K562 (cell line): ENCODE measurements at regions not wholly inside any gene's neighbourhood (a gene's known extent, or its start where the extent isn't known, plus 50 kb on each side); places are given as distances from the start of the nearest gene placed in this dataset.

Source experiments
- ATAC-seq: fragments of 200-7000 bp; cut with Tn5 transposase; 3 replicates; pipeline ENCODE4 v1.9.1; 2020; ENCODE audit warnings: moderate library complexity
- BruUV-seq: library from RNA; stranded (reverse); fragments of 400-500 nt; replicated peaks from 2 replicates; lab custom pipeline; 2021; lab: Mats Ljungman, UMichigan
- CTCF ChIA-PET: fragments of 300-600 bp; formaldehyde crosslinking; extraction: SDS; loops from one replicate; lab custom pipeline; 2021; ENCODE audit warnings: low intra/inter-chr PET ratio; lab: Yijun Ruan, JAX
- POLR2A ChIA-PET: fragments of 300-600, 350-650 bp; sonication (Branson Sonifier 250); formaldehyde crosslinking; extraction: SDS; loops from one replicate; lab custom pipeline; 2021; ENCODE audit warnings: antibody characterized with exemption, inconsistent platforms; lab: Yijun Ruan, JAX
- DNase-seq, 4 experiments: peaks; one replicate each; pipeline versions ENCODE4 v3.0.0 to v3.0.0-alpha.2; 2011 to 2018; ENCODE audit warnings: low spot score in 3 of 4, mixed read lengths in 3 of 4; ENCODE audit errors: extremely low read depth in 1 of 4
- FAIRE-seq: peaks from 2 replicates; lab custom pipeline; 2011; peaks lifted over from hg19 to GRCh38; lab: Jason Lieb, UNC
- H2AFZ ChIP-seq: 2 replicates; pipeline ENCODE4 v1.6.0; 2011; ENCODE audit warnings: low read depth, low read length, control low read depth, inconsistent platforms
- H3K27ac ChIP-seq: fragments of 200-600 bp; 3 replicates; pipeline ENCODE4 v1.8.0; 2011; ENCODE audit warnings: low read depth, mild to moderate bottlenecking, control low read depth, inconsistent platforms, low read length, moderate library complexity, mixed read lengths; ENCODE audit errors: extremely low read depth
- H3K27me3 ChIP-seq, 2 experiments: fragments of 300-600 bp in 1 of 2; 2 replicates in 1 of 2; 3 replicates in 1 of 2; pipeline versions ENCODE4 v1.6.0 to v1.8.0; 2011; ENCODE audit warnings: inconsistent platforms in 2 of 2, low read length in 2 of 2, mild to moderate bottlenecking in 1 of 2, mixed read lengths in 1 of 2, moderate library complexity in 1 of 2; ENCODE audit not compliant: control insufficient read depth in 2 of 2, insufficient read depth in 2 of 2
- H3K36me3 ChIP-seq: fragments of 300-600 bp; 3 replicates; pipeline ENCODE4 v1.8.0; 2011; ENCODE audit warnings: mild to moderate bottlenecking, low read length, inconsistent platforms; ENCODE audit not compliant: control insufficient read depth, insufficient read depth
- H3K4me1 ChIP-seq, 2 experiments: fragments of 200-600 bp in 1 of 2; replicated peaks in 1 of 2; 2 replicates in 1 of 2; 3 replicates in 1 of 2; pipeline versions ENCODE4 v1.5.1 to v1.8.0; 2011; ENCODE audit warnings: inconsistent platforms in 2 of 2, low read length in 2 of 2, mild to moderate bottlenecking in 1 of 2, mixed read lengths in 1 of 2, moderate library complexity in 1 of 2; ENCODE audit not compliant: control insufficient read depth in 2 of 2, insufficient read depth in 2 of 2
- H3K4me2 ChIP-seq: 2 replicates; pipeline ENCODE4 v1.6.1; 2011; ENCODE audit warnings: low read length, control low read depth, inconsistent platforms, mixed read lengths; ENCODE audit not compliant: insufficient read depth
- H3K4me3 ChIP-seq: fragments of 200-600 bp; sonication (generic), shearing (Covaris generic); 2 replicates; pipeline ENCODE4 v1.5.1; 2016; ENCODE audit warnings: control low read depth, inconsistent platforms
- H3K79me2 ChIP-seq: fragments of 200-600 bp; 3 replicates; pipeline ENCODE4 v1.8.0; 2011; ENCODE audit warnings: low read length, inconsistent platforms; ENCODE audit not compliant: control insufficient read depth, insufficient read depth
- H3K9ac ChIP-seq, 2 experiments: 2 replicates each; pipeline versions ENCODE4 v1.6.0 to v1.6.1; 2011; ENCODE audit warnings: low read depth in 2 of 2, low read length in 2 of 2, control low read depth in 1 of 2, inconsistent platforms in 1 of 2, mild to moderate bottlenecking in 1 of 2, mixed read lengths in 1 of 2; ENCODE audit not compliant: insufficient read depth in 1 of 2
- H3K9me1 ChIP-seq: one replicate; pipeline ENCODE4 v1.6.0; 2011; ENCODE audit warnings: inconsistent platforms, mild to moderate bottlenecking, low read length, moderate library complexity; ENCODE audit not compliant: control insufficient read depth, insufficient read depth
- H3K9me3 ChIP-seq: replicated peaks from 2 replicates; pipeline ENCODE4 v1.5.1; 2011; ENCODE audit warnings: low read depth, low read length, inconsistent platforms; ENCODE audit not compliant: control insufficient read depth, insufficient read depth
- H4K20me1 ChIP-seq: replicated peaks from 2 replicates; pipeline ENCODE4 v1.6.1; 2011; ENCODE audit warnings: low read length, inconsistent platforms, mixed read lengths; ENCODE audit not compliant: control insufficient read depth, insufficient read depth
- L3MBTL2 ChIP-seq: fragments of 450-650 bp; IDR thresholded peaks from 2 replicates; pipeline ENCODE4 v1.6.1; 2016; ENCODE audit warnings: mild to moderate bottlenecking, moderate library complexity
- PHF21A ChIP-seq: fragments of 450-650 bp; IDR thresholded peaks from 2 replicates; pipeline ENCODE4 v1.6.1; 2017; ENCODE audit warnings: low read depth, borderline replicate concordance
- ZNF77 ChIP-seq: fragments of 250-450 bp; sonication (Bioruptor Pico); IDR thresholded peaks from 2 replicates; pipeline ENCODE4 v1.5.0; 2020
- WGBS: fragments of 100-300 bp; shearing (Covaris generic); methylation state at CpG from one replicate; pipeline ENCODE4 v1.1.6; 2016; ENCODE audit warnings: low coverage, mixed read lengths; ENCODE audit not compliant: insufficient coverage; ENCODE audit errors: missing lambda C conversion rate; 5-methylcytosine and 5-hydroxymethylcytosine counted together
- in situ Hi-C: fragments of 300-500 bp; cut with MboI; formaldehyde crosslinking; loops from 4 replicates; pipeline ENCODE4 v1.15.0; 2018; ENCODE audit warnings: inconsistent platforms, mixed read lengths
- intact Hi-C: fragments of 100-400 bp; cut with micrococcal nuclease; formaldehyde crosslinking; loops from 2 replicates; pipeline ENCODE4 v1.14.2; 2022
- TF ChIP-seq, protein P1 (sequence below): fragments of 450-650 bp; IDR thresholded peaks from 2 replicates; pipeline ENCODE4 v1.6.1; 2016; ENCODE audit warnings: low read depth, mild to moderate bottlenecking, moderate library complexity
- TF ChIP-seq, protein P2 (sequence below), 2 experiments: IDR thresholded peaks; 2 replicates each; pipeline ENCODE4 v1.6.1; 2012; ENCODE audit warnings: improper control_type of control experiment in 2 of 2, low read depth in 2 of 2, low read length in 2 of 2, borderline replicate concordance in 1 of 2

DNA sequence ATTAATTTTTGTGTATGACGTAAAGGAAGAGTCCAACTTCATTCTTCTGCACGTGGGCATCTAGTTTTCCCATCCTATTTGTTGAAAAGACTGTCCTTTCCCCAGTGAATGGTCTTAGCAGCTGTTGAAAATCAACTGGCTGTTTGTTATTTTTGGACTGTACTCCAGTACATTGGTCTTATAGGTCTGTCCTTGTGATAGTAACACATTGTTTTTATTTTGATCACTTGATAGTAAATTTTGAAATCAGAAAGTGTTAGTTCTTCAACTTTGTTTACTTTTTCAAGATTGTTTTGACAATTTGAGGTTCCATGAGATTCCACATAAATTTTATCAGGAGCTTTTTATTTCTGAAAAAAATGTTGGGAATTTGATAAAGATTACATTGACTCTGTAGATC, 280.2 kb upstream of the FOXQ1 start:
- H3K79me2 ChIP-seq: no peaks in the 10 kb centered on the region
- no peak overlapping the region for H3K9ac ChIP-seq
- no peaks in the 10 kb centered on the region for H3K9me3 ChIP-seq
- TF ChIP-seq ZNF77 (CRISPR knock-in tag) (no peak), PHF21A (no peak), L3MBTL2 (no peak)
- TF ChIP-seq, protein P1, sequence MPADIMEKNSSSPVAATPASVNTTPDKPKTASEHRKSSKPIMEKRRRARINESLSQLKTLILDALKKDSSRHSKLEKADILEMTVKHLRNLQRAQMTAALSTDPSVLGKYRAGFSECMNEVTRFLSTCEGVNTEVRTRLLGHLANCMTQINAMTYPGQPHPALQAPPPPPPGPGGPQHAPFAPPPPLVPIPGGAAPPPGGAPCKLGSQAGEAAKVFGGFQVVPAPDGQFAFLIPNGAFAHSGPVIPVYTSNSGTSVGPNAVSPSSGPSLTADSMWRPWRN: no peak
- TF ChIP-seq, protein P2, sequence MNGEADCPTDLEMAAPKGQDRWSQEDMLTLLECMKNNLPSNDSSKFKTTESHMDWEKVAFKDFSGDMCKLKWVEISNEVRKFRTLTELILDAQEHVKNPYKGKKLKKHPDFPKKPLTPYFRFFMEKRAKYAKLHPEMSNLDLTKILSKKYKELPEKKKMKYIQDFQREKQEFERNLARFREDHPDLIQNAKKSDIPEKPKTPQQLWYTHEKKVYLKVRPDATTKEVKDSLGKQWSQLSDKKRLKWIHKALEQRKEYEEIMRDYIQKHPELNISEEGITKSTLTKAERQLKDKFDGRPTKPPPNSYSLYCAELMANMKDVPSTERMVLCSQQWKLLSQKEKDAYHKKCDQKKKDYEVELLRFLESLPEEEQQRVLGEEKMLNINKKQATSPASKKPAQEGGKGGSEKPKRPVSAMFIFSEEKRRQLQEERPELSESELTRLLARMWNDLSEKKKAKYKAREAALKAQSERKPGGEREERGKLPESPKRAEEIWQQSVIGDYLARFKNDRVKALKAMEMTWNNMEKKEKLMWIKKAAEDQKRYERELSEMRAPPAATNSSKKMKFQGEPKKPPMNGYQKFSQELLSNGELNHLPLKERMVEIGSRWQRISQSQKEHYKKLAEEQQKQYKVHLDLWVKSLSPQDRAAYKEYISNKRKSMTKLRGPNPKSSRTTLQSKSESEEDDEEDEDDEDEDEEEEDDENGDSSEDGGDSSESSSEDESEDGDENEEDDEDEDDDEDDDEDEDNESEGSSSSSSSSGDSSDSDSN (IDR thresholded peaks at IDR 0.05; ENCODE audit: borderline replicate concordance in 1 of 2, low read depth in 2 of 2, low read length in 2 of 2): no peak
- no peaks in the 10 kb centered on the region for H4K20me1 ChIP-seq
- no peaks in the 10 kb centered on the region for H3K36me3 ChIP-seq
- no peak overlapping the region for H3K4me3 ChIP-seq
- WGBS: 2% methylated on average over 2 of the region's 2 CpGs
- CTCF ChIA-PET: no interaction called here
- in situ Hi-C loops (no loop called here), intact Hi-C loops (no loop called here)
- no peak for ATAC-seq
- FAIRE-seq: no peak
- H3K9me1 ChIP-seq: no peaks in the 10 kb centered on the region
- H3K4me1 ChIP-seq: no peaks in the 10 kb centered on the region
- H3K4me2 ChIP-seq: no peak overlapping the region
- no peak overlapping the region for H2AFZ ChIP-seq
- H3K27me3 ChIP-seq: peaks cover 11 to 32% of the 10 kb centered on the region in 2 experiments; a peak in 3 of 5 replicates
- DNase-seq: no peak
- POLR2A ChIA-PET: no interaction called here
- H3K27ac ChIP-seq: no peak overlapping the region
- BruUV-seq: no TSS peak
